CD14-positive monocyte (primary cell): ENCODE measurements at regions not wholly inside any gene's neighbourhood (a gene's known extent, or its start where the extent isn't known, plus 50 kb on each side); places are given as distances from the start of the nearest gene placed in this dataset.

Source experiments
- DNase-seq, 3 donors: peaks; one replicate each; pipeline ENCODE4 v3.0.0-alpha.2; 2011 to 2022
- H2AFZ ChIP-seq: 2 replicates; pipeline ENCODE4 v1.6.0; 2012; ENCODE audit warnings: mild to moderate bottlenecking, low read depth, low read length, inconsistent platforms; ENCODE audit not compliant: insufficient read depth, poor library complexity, severe bottlenecking
- H3K27ac ChIP-seq, 2 donors: 1 replicate in 1 of 2; 2 replicates in 1 of 2; pipeline ENCODE4 v1.5.1; 2012 to 2013; ENCODE audit warnings: low read length in 2 of 2, control low read depth in 1 of 2, inconsistent platforms in 1 of 2, low read depth in 1 of 2, mild to moderate bottlenecking in 1 of 2
- H3K27me3 ChIP-seq, 2 donors: one replicate each; pipeline versions ENCODE4 v1.6.0 to v1.6.1; 2011 to 2013; ENCODE audit warnings: low read length in 2 of 2; ENCODE audit not compliant: control insufficient read depth in 2 of 2, insufficient read depth in 2 of 2
- H3K36me3 ChIP-seq, 2 donors: replicated peaks in 1 of 2; 1 replicate in 1 of 2; 2 replicates in 1 of 2; pipeline versions ENCODE4 v1.5.1 to v1.6.1; 2012 to 2013; ENCODE audit warnings: low read length in 2 of 2, control low read depth in 1 of 2, inconsistent platforms in 1 of 2, mild to moderate bottlenecking in 1 of 2; ENCODE audit not compliant: insufficient read depth in 2 of 2, control insufficient read depth in 1 of 2
- H3K4me1 ChIP-seq, 2 donors: 1 replicate in 1 of 2; 2 replicates in 1 of 2; pipeline versions ENCODE4 v1.5.1 to v1.6.1; 2012 to 2013; ENCODE audit warnings: low read length in 2 of 2, control low read depth in 1 of 2, inconsistent platforms in 1 of 2, mild to moderate bottlenecking in 1 of 2, moderate library complexity in 1 of 2; ENCODE audit not compliant: insufficient read depth in 2 of 2, control insufficient read depth in 1 of 2
- H3K4me2 ChIP-seq: replicated peaks from 2 replicates; pipeline ENCODE3; 2012; ENCODE audit warnings: low read length, moderate library complexity, mild to moderate bottlenecking; ENCODE audit not compliant: poor library complexity, severe bottlenecking; ENCODE audit errors: extremely low read depth
- H3K4me3 ChIP-seq, 3 experiments: fragments of 200-600 bp in 1 of 3; sonication (generic) in 1 of 3; replicated peaks in 1 of 3; 1 replicate in 2 of 3; 2 replicates in 1 of 3; pipeline ENCODE4 v1.5.1; 2011 to 2013; ENCODE audit warnings: low read length in 3 of 3, mild to moderate bottlenecking in 3 of 3, control low read depth in 2 of 3, low read depth in 2 of 3, inconsistent platforms in 1 of 3, moderate library complexity in 1 of 3
- H3K79me2 ChIP-seq: 2 replicates; pipeline ENCODE4 v1.6.0; 2012; ENCODE audit warnings: mild to moderate bottlenecking, control low read depth, inconsistent platforms, low read length, moderate library complexity; ENCODE audit not compliant: insufficient read depth
- H3K9ac ChIP-seq: 2 replicates; pipeline ENCODE4 v1.6.0; 2017; ENCODE audit warnings: low read length, mild to moderate bottlenecking; ENCODE audit not compliant: insufficient read depth, poor library complexity, severe bottlenecking
- H3K9me3 ChIP-seq, 2 donors: replicated peaks in 1 of 2; 1 replicate in 1 of 2; 2 replicates in 1 of 2; pipeline versions ENCODE4 v1.5.1 to v1.6.1; 2012 to 2013; ENCODE audit warnings: low read length in 2 of 2, control low read depth in 1 of 2; ENCODE audit not compliant: control insufficient read depth in 1 of 2, insufficient read depth in 1 of 2
- H4K20me1 ChIP-seq: 2 replicates; pipeline ENCODE4 v1.6.0; 2012; ENCODE audit warnings: mild to moderate bottlenecking, low read length, control low read depth, moderate library complexity; ENCODE audit not compliant: insufficient read depth
- H3K27ac Mint-ChIP-seq, 7 donors: one replicate each; pipeline ENCODE4 v1.8.0; 2020; ENCODE audit warnings: mild to moderate bottlenecking in 7 of 7, mixed read lengths in 7 of 7, moderate library complexity in 6 of 7, inconsistent platforms in 2 of 7
- H3K27me3 Mint-ChIP-seq, 3 donors: one replicate each; pipeline ENCODE4 v1.8.0; 2021 to 2022; ENCODE audit warnings: low read depth in 3 of 3, mild to moderate bottlenecking in 3 of 3, mixed read lengths in 3 of 3, moderate library complexity in 3 of 3, inconsistent platforms in 1 of 3
- H3K36me3 Mint-ChIP-seq, 2 donors: one replicate each; pipeline ENCODE4 v1.8.0; 2020; ENCODE audit warnings: mixed read lengths in 2 of 2, inconsistent platforms in 1 of 2, mild to moderate bottlenecking in 1 of 2
- H3K4me1 Mint-ChIP-seq: one replicate; pipeline ENCODE4 v1.8.0; 2020; ENCODE audit warnings: mild to moderate bottlenecking, mixed read lengths
- H3K4me3 Mint-ChIP-seq, 2 donors: one replicate each; pipeline ENCODE4 v1.8.0; 2020; ENCODE audit warnings: mild to moderate bottlenecking in 2 of 2, mixed read lengths in 2 of 2, moderate library complexity in 1 of 2
- H3K9me3 Mint-ChIP-seq, 7 donors: one replicate each; pipeline ENCODE4 v1.8.0; 2020 to 2022; ENCODE audit warnings: mixed read lengths in 7 of 7, mild to moderate bottlenecking in 6 of 7, moderate library complexity in 6 of 7, inconsistent platforms in 2 of 7
- CTCF ChIP-seq: fragments of 200-600 bp; IDR thresholded peaks from one replicate; pipeline ENCODE4 v1.8.0; 2022; ENCODE audit warnings: antibody characterized with exemption, mild to moderate bottlenecking
- WGBS: methylation state at CpG from one replicate; pipeline ENCODE4 v1.1.5; 2013; ENCODE audit warnings: missing lambda C conversion rate; ENCODE audit not compliant: insufficient coverage; 5-methylcytosine and 5-hydroxymethylcytosine counted together
- intact Hi-C, 2 donors: fragments of 100-400 bp; cut with micrococcal nuclease; formaldehyde crosslinking; loops; one replicate each; pipeline versions ENCODE4 v1.15.0 to v1.15.1; 2023

DNA sequence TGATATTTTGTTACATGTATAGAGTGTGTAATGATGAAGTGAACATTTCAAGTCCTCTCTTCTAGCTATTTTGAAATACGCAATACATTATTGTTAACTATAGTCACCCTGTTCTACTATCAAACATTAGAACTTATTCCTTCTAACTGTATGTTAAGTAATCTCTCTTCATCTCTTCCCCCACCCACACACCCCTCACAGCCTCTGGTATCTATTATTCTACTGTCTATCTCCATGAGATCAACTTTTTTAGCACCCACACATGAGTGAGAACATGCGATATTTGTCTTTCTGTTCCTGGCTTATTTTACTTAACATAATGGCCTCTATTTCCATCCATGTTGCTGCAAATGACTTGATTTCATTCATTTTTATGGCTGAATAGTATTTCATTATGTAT is 57.7 kb upstream of the EGR2 start:
- H3K79me2 ChIP-seq: no peaks in the 10 kb centered on the region
- H3K36me3 ChIP-seq: no peaks in the 10 kb centered on the region
- peaks cover 0 to 2% of the 10 kb centered on the region in 2 donors for H3K27me3 ChIP-seq
- no peak overlapping the region for H3K4me2 ChIP-seq
- H3K4me3 ChIP-seq: no peak overlapping the region
- H3K27ac ChIP-seq: no peak overlapping the region
- Mint-ChIP-seq H3K36me3 (no peaks in the 10 kb centered on the region), H3K4me3 (no peak overlapping the region), H3K27me3 (peaks cover 5 to 18% (median 7%) of the 10 kb centered on the region in 3 donors), H3K27ac (no peak overlapping the region), H3K9me3 (peaks cover 0 to 7% (median 2%) of the 10 kb centered on the region in 7 donors), H3K4me1 (no peaks in the 10 kb centered on the region)
- no CpG with 5 or more reads among the region's 2 CpGs for WGBS
- intact Hi-C loops: no loop called here
- no peak overlapping the region for H3K9ac ChIP-seq
- no peak for TF ChIP-seq CTCF
- DNase-seq: no peak
- H2AFZ ChIP-seq: no peak overlapping the region
- H3K4me1 ChIP-seq: no peaks in the 10 kb centered on the region
- no peaks in the 10 kb centered on the region for H4K20me1 ChIP-seq
- H3K9me3 ChIP-seq: no peaks in the 10 kb centered on the region

- Mint-ChIP-seq H3K9me3 (peaks cover 0 to 7% (median 2%) of the 10 kb centered on the region in 7 donors), H3K36me3 (no peaks in the 10 kb centered on the region), H3K27me3 (peaks cover 3 to 8% (median 7%) of the 10 kb centered on the region in 3 donors), H3K4me1 (peaks cover 2% of the 10 kb centered on the region), H3K27ac (no peak overlapping the region), H3K4me3 (no peak overlapping the region)
- TF ChIP-seq CTCF: no peak
- Histone ChIP-seq H3K4me3 (no peak overlapping the region), H3K27ac (no peak overlapping the region), H4K20me1 (no peaks in the 10 kb centered on the region), H3K79me2 (no peaks in the 10 kb centered on the region), H2AFZ (no peak overlapping the region), H3K36me3 (no peaks in the 10 kb centered on the region), H3K27me3 (peaks cover 0 to 2% of the 10 kb centered on the region in 2 donors), H3K9ac (no peak overlapping the region), H3K4me2 (no peak overlapping the region), H3K4me1 (no peaks in the 10 kb centered on the region), H3K9me3 (no peaks in the 10 kb centered on the region)
- intact Hi-C loops: no loop called here
- no peak for DNase-seq
- 100% methylated on average over 1 of the region's 7 CpGs for WGBS
Observed at GRCh38 chr10:62870866-62871265, 54.7 kb upstream of the EGR2 start.
